ENCODE measurements at regions not wholly inside any gene's neighbourhood (a gene's known extent, or its start where the extent isn't known, plus 50 kb on each side); places are given as distances from the start of the nearest gene placed in this dataset.

DNA sequence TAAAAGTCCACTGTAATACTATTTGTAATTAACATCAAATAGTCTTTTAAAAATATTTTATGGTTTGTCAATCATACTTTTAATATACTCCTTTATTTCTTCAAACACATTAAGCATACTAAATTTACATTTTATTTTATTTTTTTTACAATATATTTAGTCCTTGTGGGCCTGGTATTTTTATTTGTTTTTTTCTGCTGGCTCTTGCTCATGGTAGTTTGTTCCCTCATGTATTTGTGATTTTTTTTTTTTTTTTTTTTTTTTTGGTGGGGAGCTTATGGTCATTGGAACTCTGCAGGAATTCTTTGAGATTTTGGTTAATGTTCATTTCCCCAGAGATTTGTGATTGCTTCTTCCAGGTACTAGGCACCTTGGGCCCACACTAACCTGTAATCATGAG, 185.5 kb downstream of the PDGFRA start:
- DNase-seq, result no peak

DNA sequence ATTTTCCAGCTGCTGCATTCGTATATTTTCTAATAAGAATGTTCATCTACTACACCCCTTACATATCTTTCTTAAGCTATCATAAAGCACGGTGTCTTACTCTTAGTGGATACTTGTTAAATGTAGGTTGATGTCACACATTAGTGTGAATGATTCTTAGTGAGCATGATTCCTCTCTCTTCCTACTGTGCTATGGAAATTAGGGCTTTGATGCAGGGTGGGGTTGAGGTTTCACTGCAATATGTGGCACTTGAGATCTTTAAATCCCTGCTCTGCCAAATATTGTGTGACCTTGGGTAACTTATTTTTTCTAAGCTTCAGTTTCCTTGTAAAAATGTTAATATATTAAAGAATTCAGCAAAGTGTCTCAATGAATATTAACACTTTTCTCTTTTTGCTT, 188.4 kb downstream of the PDGFRA start:
- H3K27ac ChIP-seq, result no peak overlapping the region
- DNase-seq, result no peak
- in situ Hi-C loops (cut with HindIII; ENCODE audit: low pct_ligation_motif_present, low sequenced_read_pairs), result no loop called here
- no peak overlapping the region for H3K4me3 ChIP-seq (ENCODE audit: low read depth, low read length)
- H3K27me3 ChIP-seq (replicated peaks), result no peaks in the 10 kb centered on the region
- no peaks in the 10 kb centered on the region for H3K36me3 ChIP-seq (replicated peaks)
- TF ChIP-seq, protein P1, sequence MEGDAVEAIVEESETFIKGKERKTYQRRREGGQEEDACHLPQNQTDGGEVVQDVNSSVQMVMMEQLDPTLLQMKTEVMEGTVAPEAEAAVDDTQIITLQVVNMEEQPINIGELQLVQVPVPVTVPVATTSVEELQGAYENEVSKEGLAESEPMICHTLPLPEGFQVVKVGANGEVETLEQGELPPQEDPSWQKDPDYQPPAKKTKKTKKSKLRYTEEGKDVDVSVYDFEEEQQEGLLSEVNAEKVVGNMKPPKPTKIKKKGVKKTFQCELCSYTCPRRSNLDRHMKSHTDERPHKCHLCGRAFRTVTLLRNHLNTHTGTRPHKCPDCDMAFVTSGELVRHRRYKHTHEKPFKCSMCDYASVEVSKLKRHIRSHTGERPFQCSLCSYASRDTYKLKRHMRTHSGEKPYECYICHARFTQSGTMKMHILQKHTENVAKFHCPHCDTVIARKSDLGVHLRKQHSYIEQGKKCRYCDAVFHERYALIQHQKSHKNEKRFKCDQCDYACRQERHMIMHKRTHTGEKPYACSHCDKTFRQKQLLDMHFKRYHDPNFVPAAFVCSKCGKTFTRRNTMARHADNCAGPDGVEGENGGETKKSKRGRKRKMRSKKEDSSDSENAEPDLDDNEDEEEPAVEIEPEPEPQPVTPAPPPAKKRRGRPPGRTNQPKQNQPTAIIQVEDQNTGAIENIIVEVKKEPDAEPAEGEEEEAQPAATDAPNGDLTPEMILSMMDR (IDR thresholded peaks at IDR 0.05; ENCODE audit: low read depth, low read length, missing control alignments), result no peak

More for the DNA sequence above, 185.5 kb downstream of the PDGFRA start:
- H3K4me3 ChIP-seq (ENCODE audit: low read depth, low read length), result no peak overlapping the region
- in situ Hi-C loops (cut with HindIII; ENCODE audit: low pct_ligation_motif_present, low sequenced_read_pairs), result no loop called here
- no peaks in the 10 kb centered on the region for H3K36me3 ChIP-seq (replicated peaks)
- no peaks in the 10 kb centered on the region for H3K27me3 ChIP-seq (replicated peaks)
- H3K27ac ChIP-seq, result no peak overlapping the region
- TF ChIP-seq, protein P1 (IDR thresholded peaks at IDR 0.05; ENCODE audit: low read depth, low read length, missing control alignments), result no peak

DNA sequence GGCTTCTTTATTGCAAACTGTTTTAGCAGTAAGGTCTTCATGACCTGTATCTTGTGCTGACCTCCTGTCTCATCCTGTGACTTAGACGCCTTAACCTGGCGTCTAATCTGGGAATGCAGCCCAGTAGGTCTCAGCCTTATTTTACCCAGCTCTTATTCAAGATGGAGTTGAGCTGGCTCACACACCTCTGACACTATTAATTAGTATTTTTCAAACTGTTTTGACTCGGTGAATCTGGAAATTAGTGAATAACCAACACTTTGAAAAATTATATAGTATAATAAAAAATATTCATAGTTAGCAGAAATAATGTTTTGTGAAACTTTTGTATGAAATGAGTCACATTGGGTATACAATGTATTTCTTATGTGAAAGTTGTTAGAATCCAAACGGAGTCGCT, 189.4 kb downstream of the PDGFRA start:
- no peak for DNase-seq
- Histone ChIP-seq H3K36me3 (replicated peaks) (no peaks in the 10 kb centered on the region), H3K27me3 (replicated peaks) (no peaks in the 10 kb centered on the region), H3K27ac (no peak overlapping the region), H3K4me3 (ENCODE audit: low read depth, low read length) (no peak overlapping the region)
- TF ChIP-seq, protein P1 (IDR thresholded peaks at IDR 0.05; ENCODE audit: low read depth, low read length, missing control alignments), result no peak
- in situ Hi-C loops (cut with HindIII; ENCODE audit: low pct_ligation_motif_present, low sequenced_read_pairs), result no loop called here

DNA sequence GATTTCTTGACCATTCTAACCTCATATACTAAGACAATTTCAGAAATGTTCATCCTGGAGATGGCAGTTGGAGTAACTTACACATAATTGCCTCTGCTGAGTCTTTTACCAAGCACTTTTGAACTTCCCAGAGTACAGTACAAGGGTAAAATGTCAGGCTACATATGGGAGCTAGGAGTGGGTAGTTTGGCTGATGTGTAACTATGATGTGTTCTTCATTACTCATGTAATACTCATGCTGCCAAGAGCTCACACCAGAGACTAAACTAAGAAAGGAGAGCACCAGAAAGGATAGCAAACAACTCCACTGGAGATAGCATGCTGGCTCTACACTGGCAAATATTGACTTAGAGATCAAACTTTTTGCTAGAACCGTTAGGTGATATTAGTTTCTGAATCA, 194.0 kb downstream of the PDGFRA start:
- peak; percentile 57 for DNase-seq
- Histone ChIP-seq H3K4me3 (ENCODE audit: low read depth, low read length) (no peak overlapping the region), H3K36me3 (replicated peaks) (no peaks in the 10 kb centered on the region), H3K27me3 (replicated peaks) (no peaks in the 10 kb centered on the region), H3K27ac (no peak overlapping the region)
- in situ Hi-C loops (cut with HindIII; ENCODE audit: low pct_ligation_motif_present, low sequenced_read_pairs), result no loop called here
- TF ChIP-seq, protein P1 (IDR thresholded peaks at IDR 0.05; ENCODE audit: low read depth, low read length, missing control alignments), result no peak

DNA sequence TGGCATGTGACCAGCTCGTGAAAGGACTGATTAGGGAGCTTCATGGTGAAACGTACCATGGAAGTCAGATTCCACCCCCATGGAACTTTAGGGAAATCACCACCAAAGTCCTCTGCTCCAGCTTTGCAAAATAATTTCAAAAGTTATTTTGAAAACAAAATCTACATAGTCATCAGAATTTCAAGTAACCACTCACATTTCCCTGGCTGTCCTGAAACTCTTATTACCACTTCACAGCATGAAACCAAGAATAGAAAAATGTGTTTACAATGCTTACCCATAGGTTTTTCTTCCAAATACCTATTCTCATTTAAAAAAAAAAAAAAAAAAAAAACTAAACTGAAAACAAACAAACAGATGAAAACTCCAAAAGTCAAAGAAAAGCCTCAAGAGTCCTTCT, 198.7 kb downstream of the PDGFRA start:
- Histone ChIP-seq H3K27me3 (replicated peaks) (no peaks in the 10 kb centered on the region), H3K4me3 (ENCODE audit: low read depth, low read length) (no peak overlapping the region), H3K36me3 (replicated peaks) (no peaks in the 10 kb centered on the region), H3K27ac (no peak overlapping the region)
- in situ Hi-C loops (cut with HindIII; ENCODE audit: low pct_ligation_motif_present, low sequenced_read_pairs), result no loop called here
- TF ChIP-seq, protein P1 (IDR thresholded peaks at IDR 0.05; ENCODE audit: low read depth, low read length, missing control alignments), result no peak
- no peak for DNase-seq

DNA sequence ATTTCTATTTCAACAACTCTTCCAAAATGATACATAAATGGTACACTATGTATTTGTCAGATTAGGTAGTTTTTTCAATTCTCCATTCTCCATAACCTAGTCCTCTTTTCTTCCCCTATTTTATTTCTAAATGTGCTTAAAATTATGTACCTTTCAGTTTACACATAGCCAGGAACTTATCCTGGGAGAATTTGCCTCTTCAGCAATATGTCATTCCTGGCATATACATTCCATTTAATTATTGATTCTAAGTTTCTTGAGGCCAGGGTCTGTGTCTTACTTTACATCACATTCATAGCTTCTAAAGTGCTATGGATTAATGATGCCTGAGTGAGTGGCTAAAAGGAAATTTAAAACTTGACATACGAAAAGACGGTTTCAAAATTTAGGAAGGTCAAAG, 199.8 kb downstream of the PDGFRA start:
- Histone ChIP-seq H3K27ac (no peak overlapping the region), H3K27me3 (replicated peaks) (no peaks in the 10 kb centered on the region), H3K4me3 (ENCODE audit: low read depth, low read length) (no peak overlapping the region), H3K36me3 (replicated peaks) (no peaks in the 10 kb centered on the region)
- DNase-seq, result no peak
- TF ChIP-seq, protein P1 (IDR thresholded peaks at IDR 0.05; ENCODE audit: low read depth, low read length, missing control alignments), result no peak
- in situ Hi-C loops (cut with HindIII; ENCODE audit: low pct_ligation_motif_present, low sequenced_read_pairs), result no loop called here
